Left kidney (tissue), 1 donor: ENCODE measurements at regions not wholly inside any gene's neighbourhood (a gene's known extent, or its start where the extent isn't known, plus 50 kb on each side); places are given as distances from the start of the nearest gene placed in this dataset.
"Not testable (repeated sequence)": the region's sequence is repeated elsewhere in the genome, so short reads cannot be mapped to it uniquely, and the experiment has no call there.

Experiments used
- DNase-seq: peaks from one replicate; pipeline ENCODE4 v3.0.0-alpha.2; 2013

DNA sequence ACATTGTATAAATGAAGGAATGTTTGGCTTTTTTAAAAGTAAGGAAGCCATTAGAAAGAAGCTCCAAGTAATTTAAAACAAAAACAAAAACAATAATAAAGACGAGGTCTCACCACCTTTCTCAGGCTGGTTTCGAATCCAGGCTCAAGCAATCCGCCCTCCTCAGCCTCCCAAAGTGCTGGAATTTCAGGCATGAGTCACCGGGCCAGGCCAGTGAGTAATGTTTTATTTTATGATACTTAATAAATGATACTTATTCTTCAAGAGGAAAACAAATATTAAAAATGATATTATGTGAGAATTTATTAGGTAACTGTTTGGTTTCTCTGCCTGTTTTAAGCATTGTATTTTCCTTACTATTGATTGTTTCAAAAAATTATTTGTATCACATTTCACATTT, 201.4 kb upstream of the BRINP3 start:
- DNase-seq: no peak

DNA sequence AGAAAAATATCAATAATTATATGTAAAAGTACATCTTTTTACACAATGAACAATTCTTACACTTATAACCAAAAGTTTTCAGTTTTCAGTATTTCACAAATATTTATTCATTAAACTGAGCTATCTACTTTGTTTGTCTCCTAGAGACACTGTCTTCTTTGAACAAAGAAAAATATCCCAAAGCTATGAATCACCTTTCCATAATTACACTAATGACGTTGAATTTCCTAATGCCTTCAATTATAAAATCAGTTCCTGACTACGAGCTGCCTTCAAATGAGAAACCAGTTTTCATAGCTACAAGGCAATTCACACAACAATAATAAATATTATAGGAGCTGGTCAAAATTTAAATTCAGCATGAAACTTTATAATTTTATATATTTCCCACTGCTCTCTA, 201.8 kb upstream of the BRINP3 start:
- DNase-seq: no peak

DNA sequence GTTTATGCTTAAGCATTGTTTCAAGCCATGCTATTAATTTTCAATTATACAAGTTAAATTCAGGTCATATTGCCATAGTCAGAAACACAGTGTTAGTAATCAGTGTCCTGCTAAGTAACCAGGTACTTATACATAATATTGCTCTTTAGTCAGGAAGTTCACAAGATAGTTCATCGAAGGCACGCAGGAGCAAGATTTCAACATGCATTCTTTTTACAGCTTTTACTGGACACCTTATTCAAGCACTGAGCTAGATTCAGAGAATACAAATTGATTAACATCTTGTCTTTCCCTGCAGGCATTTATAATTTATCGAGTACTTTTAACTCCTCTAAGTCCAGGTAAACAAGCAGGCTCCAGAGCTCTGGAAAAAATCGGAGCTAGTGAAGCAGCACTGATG, 202.3 kb upstream of the BRINP3 start:
- DNase-seq: no peak

DNA sequence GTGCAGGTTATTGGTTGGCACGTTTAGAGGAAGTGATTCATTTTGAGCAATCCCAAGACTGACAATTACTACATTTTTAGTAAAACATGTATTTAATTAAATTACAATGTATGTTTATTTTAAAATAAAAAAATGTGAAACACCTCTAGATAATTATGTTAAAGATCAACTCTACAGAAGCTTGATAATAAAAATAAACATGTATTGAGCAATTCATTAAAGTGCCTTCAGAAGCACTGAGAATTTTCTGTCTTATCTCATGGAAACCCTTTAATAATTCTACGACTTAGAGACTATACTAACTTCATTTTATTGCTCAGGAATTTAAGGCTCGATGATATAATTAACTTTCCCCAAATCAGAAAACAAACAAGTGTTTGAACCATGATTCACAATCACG, 208.0 kb upstream of the BRINP3 start:
- no peak for DNase-seq

DNA sequence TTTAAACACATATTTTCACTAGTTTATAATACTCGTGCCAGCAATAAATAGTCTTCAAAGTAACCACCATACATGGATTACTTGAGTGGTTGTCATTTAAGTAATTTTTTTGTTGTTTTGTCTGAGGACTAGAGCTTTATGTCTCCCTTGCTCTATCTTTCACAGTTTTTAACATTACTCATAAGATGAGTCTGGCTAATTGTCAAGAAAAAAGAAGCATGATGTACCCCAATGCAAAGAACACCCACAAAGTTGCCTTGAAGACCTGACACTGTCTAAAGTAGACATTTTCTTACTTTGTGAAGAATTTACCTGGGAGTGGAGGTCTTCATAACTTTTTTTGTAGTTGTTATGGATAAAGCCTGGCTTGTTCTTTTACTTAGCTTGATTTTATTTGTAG, 210.4 kb upstream of the BRINP3 start:
- no peak for DNase-seq

DNA sequence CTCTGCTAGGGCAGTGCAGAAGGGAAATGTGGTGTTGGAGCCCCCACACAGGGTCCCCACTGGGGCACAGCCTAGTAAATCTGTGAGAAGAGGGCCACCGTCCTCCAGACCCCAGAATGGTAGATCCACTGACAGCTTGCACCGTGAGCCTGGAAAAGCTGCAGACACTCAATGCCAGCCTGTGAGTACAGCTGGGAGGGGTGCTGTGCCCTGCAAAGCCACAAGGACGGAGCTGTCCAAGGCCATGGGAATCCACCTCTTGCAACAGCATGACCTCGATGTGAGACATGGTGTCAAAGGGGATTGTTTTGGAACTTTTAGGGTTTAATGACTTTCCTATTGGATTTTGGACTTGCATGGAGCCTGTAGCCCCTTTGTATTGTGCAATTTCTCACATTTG, 220.8 kb upstream of the BRINP3 start:
- not testable (repeated sequence) for DNase-seq

DNA sequence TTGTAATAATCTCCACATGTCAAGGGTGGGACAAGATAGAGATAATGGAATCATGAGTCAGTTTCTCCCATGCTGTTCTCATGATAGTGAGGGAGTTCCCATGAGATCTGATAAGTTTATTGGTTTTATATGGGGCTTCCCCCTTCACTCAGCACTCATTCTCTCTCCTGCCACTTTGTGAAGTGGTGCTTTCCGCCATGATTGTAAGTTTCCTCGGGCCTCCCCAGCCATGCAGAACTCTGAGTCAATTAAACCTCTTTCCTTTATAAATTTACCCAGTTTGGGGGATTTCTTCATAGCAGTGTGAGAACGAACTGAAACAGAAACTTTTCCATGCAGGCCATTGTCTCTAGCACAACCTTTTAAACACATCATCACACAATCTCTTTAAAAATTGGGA, 221.5 kb upstream of the BRINP3 start:
- no peak for DNase-seq

DNA sequence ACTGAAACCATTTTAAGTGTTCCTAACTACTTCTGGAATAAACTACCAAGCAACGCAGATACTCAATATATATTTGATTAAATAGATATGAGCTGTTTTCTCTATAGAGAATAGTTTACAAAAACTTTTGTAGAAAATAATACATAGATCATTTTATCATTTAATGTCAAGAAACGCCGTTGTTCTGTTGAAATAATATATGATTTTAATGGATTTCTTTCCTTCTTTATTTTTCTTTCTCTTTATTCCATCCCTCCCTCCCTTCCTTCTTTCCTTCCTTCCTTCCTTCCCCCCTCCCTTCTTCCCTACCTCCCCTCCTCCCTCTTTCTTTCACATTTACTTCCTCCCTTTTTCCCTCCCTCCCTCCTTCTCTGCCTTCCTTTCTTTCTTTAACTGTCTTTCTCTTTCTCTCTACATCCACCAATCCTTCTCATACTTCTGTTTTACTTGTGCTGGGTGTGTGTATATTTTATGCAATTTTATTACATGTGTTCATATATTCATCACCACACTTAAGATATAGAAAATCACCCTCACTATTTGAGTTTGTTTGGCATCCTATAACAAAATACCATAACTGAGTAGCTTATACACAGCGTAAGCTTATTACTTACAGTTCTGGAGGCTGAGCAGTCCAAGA, 230.9 kb upstream of the BRINP3 start:
- no peak for DNase-seq

DNA sequence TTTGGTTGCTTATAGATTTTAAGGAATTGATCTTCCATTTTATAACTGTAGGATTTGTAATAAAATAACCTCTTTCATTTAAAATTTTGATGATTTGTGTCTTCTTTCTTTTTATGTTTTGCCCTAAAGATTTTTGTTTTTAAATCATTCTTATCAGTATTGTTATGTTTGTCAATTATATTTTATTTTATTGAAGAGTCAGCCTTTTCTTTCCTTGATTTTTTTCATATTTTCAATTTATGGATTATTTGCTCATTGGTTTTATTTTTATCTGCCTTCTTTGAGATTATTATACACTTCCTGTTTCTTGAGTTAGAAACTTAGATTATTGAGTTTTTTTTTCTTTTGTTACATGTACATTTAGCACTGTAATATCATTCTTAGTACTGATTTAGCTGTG, 233.4 kb upstream of the BRINP3 start:
- DNase-seq: no peak

DNA sequence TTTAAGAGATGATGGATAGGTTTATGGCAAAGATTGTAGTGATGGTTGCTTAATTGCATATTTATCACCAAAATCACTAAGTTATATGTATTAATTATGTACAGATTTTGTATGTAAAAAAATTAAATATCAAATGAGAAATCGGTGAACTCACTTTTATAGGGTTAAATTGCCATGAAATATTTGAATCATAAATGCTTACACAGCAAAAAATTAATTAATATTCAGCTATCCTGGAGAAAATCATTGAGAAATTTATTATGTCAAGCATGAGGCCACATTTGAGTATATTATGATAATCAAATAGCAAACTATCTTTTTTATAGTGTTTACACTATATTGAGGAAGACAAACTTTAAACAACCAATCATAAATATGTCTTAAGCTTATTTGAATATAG, 239.4 kb upstream of the BRINP3 start:
- DNase-seq: no peak

DNA sequence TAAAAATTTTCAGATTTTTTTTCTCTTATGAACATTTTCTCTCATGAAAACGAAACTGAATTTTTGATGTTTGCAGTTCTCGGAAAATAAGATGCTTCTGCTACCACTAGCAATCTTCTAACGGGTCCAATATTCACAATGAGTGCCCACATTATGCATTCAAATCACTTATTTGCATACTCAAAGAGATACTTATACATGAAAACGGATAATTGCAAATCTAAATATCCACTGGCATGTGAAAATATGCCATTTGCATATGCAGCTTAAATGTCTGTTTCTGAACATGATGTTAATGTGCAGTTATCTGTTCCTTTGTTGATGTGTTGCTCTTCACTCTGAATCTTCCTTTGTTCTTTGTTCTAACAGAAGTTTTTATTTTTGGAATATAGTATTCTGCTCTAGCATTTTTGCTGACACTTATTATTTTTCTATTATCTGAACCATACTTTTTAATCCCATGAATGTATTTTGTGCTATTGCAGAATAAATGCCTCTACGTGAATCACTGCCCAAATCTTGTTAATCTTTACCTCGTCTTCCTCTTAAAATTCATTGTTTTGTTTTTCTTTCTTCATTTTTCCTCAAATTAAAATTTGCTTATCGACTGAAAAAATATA, 259.4 kb upstream of the BRINP3 start:
- no peak for DNase-seq

DNA sequence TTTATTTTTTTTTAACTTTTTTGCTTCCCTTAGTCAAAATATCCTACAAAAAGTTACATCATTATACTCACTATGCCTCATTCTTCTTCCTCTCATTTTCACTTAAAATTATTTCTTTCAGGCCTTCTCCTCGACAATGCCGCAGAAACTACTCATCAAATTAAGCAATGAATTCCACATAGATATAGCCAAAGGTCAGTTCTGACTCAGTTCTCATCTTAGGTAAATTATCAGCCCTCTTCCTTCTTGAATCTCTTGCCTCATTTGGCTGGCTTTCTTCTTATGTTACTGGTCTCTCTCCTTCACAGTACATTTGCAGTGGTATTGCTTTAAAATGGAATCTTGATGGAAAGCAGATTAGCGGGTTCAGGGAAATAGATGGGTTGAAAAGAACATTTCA, 260.7 kb upstream of the BRINP3 start:
- no peak for DNase-seq

DNA sequence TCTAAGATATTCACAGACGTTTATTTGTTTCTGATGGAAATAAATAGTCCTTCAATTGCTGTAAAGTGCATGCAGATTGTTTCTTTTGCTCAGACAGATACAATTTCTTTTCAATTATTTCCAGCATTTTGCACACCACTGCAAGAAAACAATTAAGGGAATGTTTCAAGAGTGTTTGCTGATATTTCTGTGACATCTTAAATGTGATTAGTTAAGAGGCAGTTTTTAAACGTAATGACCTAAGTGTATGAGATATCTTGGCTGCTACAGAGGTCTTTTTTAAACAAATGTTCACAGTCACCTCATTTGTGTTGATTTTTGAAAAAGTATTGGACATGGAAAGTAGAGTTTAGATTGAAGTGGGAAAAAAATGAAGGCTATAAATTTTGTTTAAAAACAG, 262.3 kb upstream of the BRINP3 start:
- DNase-seq: no peak

DNA sequence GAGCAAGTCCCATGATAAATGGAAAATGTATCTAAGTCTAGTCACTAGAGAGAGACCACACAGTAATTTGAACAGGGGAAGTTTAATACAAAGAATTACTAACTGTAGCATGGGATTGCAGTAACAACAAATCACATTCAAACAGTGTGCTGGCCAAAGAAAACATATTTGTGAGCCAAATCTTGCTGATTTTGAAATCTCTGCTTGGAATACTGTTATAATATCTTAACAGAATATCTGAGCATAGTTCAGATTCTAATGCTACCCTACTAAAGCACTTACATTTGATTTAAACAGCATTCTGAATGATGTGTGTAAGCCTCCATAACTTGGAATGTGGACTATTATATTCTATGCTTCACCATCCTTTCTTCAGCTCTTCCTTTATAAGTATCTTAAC, 270.0 kb upstream of the BRINP3 start:
- DNase-seq: peak; percentile 1

DNA sequence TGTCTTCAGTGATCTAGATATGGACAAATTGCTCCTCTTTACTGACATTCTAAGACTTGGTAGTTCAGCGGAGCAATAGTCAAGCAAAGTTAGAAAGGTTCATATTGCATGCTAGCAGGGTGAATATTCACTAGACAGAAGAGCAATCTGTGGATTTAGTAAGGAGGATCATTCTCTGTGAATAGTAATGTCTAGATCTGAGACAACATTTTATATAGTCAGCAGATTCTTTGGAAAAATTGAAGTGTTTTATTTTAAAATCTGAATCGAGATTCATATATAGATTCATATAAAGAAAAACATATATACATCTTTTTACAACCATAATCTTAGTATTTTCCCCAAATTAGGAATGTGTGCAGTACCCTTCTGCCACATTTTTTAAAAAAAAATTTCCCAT, 274.5 kb upstream of the BRINP3 start:
- DNase-seq: no peak

DNA sequence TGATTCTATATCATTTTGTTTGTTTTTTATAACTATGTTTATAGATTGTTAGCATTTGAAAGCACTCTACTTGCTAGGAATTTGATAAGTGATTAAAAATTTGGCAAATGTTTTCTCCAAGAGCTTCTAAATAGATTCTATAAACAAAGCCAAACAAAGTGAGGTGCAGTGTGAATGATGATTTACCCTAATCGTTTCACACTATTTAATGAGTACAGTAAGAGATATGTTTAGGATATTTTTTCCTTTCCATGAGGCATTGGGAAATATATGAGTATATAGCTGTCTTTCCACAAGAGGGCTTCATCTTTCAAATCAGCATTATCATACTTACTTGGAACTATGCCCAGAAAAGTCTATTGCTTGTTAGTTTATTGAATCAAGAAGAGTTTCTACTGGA, 277.0 kb upstream of the BRINP3 start:
- DNase-seq: peak; percentile 12

DNA sequence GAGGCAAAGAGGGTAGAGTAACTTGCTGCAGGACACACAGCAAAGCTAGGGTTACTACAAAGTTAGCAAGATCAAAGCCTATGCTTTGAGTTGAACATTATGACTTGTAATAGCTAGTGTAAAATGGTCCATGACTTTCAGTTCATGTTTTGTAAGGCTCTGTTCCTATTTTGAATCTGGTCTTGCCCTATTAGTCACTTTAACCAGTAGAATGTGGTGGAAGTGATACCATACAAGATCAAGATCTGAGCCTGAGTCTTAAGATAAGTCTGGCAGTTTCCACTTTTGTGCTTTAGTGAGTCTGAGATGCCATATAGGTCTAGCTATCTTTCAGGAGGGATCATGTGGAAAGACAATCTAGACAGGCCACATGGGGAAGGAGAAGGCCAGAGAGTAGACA, 282.1 kb upstream of the BRINP3 start:
- no peak for DNase-seq

DNA sequence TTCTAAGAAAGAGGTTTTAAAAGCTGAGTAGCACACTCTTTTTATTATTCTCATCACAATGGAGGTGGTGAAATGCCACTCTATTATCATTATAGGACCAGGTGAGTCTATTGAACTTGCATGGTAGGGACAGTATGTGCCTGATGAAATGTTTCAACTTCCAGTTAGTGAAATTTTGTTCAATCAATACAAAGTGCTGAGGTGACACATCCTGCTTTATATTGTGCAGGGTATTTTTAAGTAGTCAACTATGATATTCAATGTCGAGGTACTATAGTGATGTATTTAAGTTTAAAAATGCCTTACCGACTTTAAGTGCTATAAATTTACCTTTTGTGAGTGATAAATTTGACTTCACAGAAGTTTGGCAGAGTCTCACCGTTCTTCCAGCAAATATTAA, 284.7 kb upstream of the BRINP3 start:
- no peak for DNase-seq

DNA sequence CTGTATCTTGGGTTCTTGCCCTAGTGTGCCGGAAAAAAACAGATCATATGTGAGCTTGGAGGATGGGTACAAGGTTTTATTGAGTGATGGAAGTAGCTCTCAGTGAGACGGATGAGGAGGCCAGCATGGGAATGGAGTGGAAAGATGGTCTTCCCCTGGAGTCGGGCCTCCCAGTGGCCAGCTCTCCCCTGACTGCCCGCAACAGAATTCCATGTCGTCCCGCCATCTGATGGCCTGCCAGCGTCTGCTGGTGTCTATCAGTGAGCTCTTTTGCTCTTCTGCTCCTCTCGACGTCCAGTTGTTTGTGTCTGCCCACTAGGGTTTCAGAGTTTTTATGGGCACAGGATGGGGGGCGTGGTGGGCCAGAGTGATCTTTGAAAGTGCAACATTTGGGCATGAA, 315.2 kb upstream of the BRINP3 start:
- DNase-seq: no peak

DNA sequence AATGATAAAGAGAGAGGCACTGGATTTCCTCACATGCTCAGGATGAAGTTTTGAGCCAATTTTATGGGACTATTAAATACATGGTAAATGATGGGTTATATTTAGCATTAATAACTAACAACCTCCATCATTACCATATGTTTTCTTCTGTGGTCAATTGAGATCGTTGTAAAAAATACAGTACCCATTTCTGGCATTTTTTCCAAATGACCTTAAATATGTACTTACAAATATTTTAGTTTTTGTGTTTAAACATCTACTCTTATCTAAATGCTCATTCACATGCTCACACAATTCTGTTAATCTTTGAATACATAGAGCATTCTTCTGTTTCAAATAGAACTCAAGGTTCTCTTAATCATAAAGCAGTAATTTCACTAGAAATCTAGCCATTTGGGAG, 330.0 kb upstream of the BRINP3 start:
- no peak for DNase-seq

DNA sequence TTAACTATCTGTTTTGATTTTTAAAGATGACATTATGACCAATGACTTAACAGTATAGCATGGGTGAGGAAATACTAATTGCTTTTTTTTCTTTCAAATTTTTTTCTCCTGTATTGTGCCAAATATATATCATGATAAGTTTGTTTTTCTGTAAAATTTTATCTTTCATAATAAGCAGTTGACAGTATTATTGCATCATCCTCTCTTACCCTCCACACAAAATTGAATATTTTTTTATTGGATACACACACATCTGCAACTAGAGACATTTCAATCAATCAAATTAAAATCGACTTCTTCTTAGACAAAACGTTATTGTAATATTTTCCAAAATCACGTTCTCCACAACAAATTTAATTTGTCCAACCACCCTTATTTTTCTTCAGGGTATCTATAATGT, 330.4 kb upstream of the BRINP3 start:
- DNase-seq: no peak

DNA sequence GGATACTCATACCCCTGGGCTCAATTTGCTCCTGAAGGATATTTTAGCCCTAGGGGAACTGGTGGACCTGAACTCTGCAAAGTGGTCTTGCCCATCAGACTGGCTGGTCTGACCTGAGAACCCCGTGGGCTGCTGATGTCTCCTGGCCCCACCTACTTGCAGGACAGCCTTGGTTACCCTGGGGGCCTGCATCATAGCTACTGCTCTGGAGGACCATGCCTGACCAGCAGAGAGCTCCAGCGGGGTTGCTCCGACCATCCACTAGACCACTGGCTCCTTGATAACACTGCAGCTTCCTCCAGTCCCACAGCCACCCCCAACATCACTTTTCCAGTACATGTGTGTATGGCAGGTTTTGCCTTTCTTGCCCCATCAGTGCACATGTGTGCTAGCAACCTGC, 331.6 kb upstream of the BRINP3 start:
- DNase-seq: no peak

DNA sequence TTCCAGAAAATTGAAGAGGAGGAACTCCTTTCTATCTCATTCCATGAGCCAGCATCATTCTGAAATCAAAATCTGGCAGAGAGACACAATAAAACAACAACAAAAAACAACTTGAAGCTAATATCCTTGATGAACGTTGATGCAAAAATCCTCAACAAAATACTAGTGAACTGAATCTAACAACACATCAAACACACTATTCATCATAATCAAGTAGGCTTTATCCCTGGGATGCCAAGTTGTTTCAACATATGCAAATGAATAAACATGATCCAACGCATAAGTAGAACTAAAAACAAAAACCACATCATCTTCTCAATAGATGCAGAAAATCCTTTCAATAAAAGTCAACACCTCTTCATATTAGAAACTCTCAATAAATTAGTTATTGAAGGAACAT, 335.3 kb upstream of the BRINP3 start:
- DNase-seq: no peak

DNA sequence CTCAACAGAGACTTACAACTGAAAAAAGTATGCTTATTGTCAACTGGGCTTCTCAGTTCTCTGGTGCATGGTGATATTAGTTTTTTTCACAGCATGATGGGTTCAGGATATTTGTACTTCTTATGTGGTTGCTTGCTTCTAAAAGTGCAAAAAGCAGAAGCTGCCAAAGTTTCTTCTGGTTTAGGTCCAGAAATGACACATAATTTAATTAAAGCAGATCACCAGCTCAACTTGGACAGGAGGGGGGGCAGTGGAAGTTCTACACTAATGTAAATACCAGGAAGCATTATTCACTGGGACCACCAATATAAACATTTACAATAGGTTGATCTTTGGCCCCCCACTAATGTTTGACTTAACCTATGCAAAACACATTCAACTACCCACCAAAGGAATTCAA, 354.8 kb upstream of the BRINP3 start:
- no peak for DNase-seq

DNA sequence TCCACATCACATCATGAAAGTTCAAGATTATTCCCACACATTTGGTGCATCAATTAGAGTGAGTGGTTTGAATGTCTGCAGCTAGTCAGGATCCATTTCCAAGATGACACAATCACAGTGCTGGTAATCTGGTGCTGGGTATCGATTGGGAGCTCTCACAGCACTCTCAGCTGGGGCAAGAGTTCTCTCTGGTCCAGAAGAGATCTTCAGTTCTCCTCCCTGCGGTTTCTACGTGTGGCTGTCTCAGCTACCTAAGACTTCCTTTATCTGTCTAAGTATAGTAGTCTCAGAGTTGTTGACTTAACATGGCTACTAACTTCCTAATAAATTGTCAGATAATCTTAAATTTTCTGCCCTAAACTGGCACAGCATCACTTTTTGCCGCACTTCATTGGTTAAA, 358.0 kb upstream of the BRINP3 start:
- no peak for DNase-seq
